B cell (primary cell): ENCODE measurements at regions not wholly inside any gene's neighbourhood (a gene's known extent, or its start where the extent isn't known, plus 50 kb on each side); places are given as distances from the start of the nearest gene placed in this dataset.

Experiments
- CTCF ChIP-seq: fragments of 200-600 bp; IDR thresholded peaks from one replicate; pipeline ENCODE4 v1.8.0; 2022; ENCODE audit warnings: antibody characterized with exemption, mild to moderate bottlenecking
- EZH2 ChIP-seq: IDR thresholded peaks from 2 replicates; pipeline ENCODE4 v1.6.1; 2012; ENCODE audit warnings: borderline replicate concordance, low read depth, mild to moderate bottlenecking, moderate library complexity, low read length; ENCODE audit not compliant: insufficient read depth, poor library complexity, severe bottlenecking

GRCh38 chr11:42013656-42014201 lies 554.3 kb upstream of the LRRC4C start:
- TF ChIP-seq CTCF (no peak), EZH2 (no peak)
